ENCODE measurements at regions not wholly inside any gene's neighbourhood (a gene's known extent, or its start where the extent isn't known, plus 50 kb on each side); places are given as distances from the start of the nearest gene placed in this dataset.

GRCh38 chr22:35204807-35205775 lies 52.2 kb upstream of the HMGXB4 start (continued):
- TF ChIP-seq FOS (IDR thresholded peaks at IDR 0.05; ENCODE audit: low read depth, low read length), result no peak

- no peak overlapping the region for H2BK5ac ChIP-seq (ENCODE audit: low read depth, low read length, poor library complexity, severe bottlenecking)
- peak; percentile 72 for DNase-seq
Measured at GRCh38 chr22:35205961-35206360, 51.3 kb upstream of the HMGXB4 start.

More at GRCh38 chr22:35205961-35206360, 51.3 kb upstream of the HMGXB4 start:
- H3K4me3 ChIP-seq (ENCODE audit: insufficient read depth, low read depth, low read length), result no peak overlapping the region
- no peak overlapping the region for H2BK20ac ChIP-seq (ENCODE audit: low read depth, low read length)
- ChIA-PET CTCF (no interaction called here), POLR2A (ENCODE audit: unreplicated experiment) (no interaction called here)
- H3K9me1 ChIP-seq (ENCODE audit: insufficient read depth, low read length), result no peaks in the 10 kb centered on the region
- H4K8ac ChIP-seq (ENCODE audit: low read depth in 2 of 2, low read length in 2 of 2), result no peak overlapping the region
- H3K9ac ChIP-seq (ENCODE audit: low read depth, low read length), result no peak overlapping the region
- peak; percentile 61 for ATAC-seq (ENCODE audit: low read depth)
- H4K91ac ChIP-seq (ENCODE audit: insufficient read depth, low read depth, low read length), result no peak overlapping the region
- H4K20me1 ChIP-seq (ENCODE audit: insufficient read depth, low read length), result no peaks in the 10 kb centered on the region
- no peak overlapping the region for H3K23ac ChIP-seq (ENCODE audit: low read depth, low read length)
- H3K9me3 ChIP-seq (ENCODE audit: control insufficient read depth, insufficient read depth, low read length), result no peaks in the 10 kb centered on the region
- H3K56ac ChIP-seq (ENCODE audit: extremely low read depth, insufficient read depth, low read length), result no peak overlapping the region
- H2BK120ac ChIP-seq (ENCODE audit: low read depth, low read length), result no peak overlapping the region
- H3K4me2 ChIP-seq (ENCODE audit: low read depth, low read length), result peak overlapping the region; percentile 7; the same call in 1 of the 2 replicates
- no peaks in the 10 kb centered on the region for H3K36me3 ChIP-seq (ENCODE audit: control insufficient read depth, insufficient read depth, low read length)
- 43% methylated on average over 1 of the region's 5 CpGs; no CpG with 5 or more reads in 1 of the 2 experiments for whole genome bisulfite sequencing, 2 experiments (ENCODE audit: extremely low coverage in 2 of 2, insufficient read length in 1 of 2)
- H3K4me1 ChIP-seq (ENCODE audit: control insufficient read depth, insufficient read depth, low read length), result no peaks in the 10 kb centered on the region
- in situ Hi-C loops (cut with MboI; ENCODE audit: low sequenced_read_pairs), result no loop called here
- intact Hi-C loops (cut with micrococcal nuclease), result no loop called here
- no peak overlapping the region for H2BK15ac ChIP-seq (ENCODE audit: low read depth, low read length)
- H2AFZ ChIP-seq (replicated peaks; ENCODE audit: low read length, poor library complexity), result no peak overlapping the region
- no peak overlapping the region for H4K5ac ChIP-seq (ENCODE audit: low read depth, low read length)
- no peaks in the 10 kb centered on the region for H3K79me1 ChIP-seq (ENCODE audit: low read depth in 1 of 2, low read length in 2 of 2)
- no peak overlapping the region for H3K27ac ChIP-seq (ENCODE audit: insufficient read depth, low read length)
- no peak overlapping the region for H2AK9ac ChIP-seq (replicated peaks; ENCODE audit: low read depth, low read length, poor library complexity)
- no TSS peak for BruUV-seq (replicated peaks)
- TF ChIP-seq BHLHE40 (IDR thresholded peaks at IDR 0.05; ENCODE audit: low read depth, low read length), result no peak
- H2AK5ac ChIP-seq (ENCODE audit: low read depth, low read length), result no peak overlapping the region
- dilution Hi-C loops (cut with HindIII; ENCODE audit: low sequenced_read_pairs, unreplicated experiment), result no loop called here
- H3K4ac ChIP-seq (ENCODE audit: low read depth, low read length), result no peak overlapping the region
- no peak overlapping the region for H3K14ac ChIP-seq (replicated peaks; ENCODE audit: low read depth, low read length)
- H3K27me3 ChIP-seq (ENCODE audit: control insufficient read depth, insufficient read depth, low read length), result peaks cover 1% of the 10 kb centered on the region; the same call in 1 of the 2 replicates
- H3K18ac ChIP-seq (ENCODE audit: low read depth, low read length), result no peak overlapping the region
